ENCODE measurements at regions not wholly inside any gene's neighbourhood (a gene's known extent, or its start where the extent isn't known, plus 50 kb on each side); places are given as distances from the start of the nearest gene placed in this dataset.

DNA sequence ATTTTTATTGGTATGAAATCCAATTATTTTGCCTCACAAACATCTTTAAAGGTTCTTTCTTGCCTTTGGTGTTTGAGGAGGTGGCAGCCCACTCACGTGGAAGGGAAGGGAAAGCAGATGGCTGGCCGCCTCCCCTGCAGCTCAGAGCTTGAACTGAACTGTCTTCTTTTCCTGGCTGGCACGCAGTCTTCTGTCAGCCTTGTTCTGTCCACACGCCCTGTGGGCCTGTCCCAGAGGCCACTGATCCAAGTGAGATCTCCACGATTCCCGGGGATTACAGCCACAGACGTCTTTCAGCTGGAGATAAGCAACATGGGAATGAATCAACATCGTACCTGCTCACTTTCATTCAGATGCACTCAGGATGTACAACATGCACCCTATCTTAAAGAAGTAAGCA, 73.3 kb downstream of the TMEM18 start:
- TF ChIP-seq, protein P1, sequence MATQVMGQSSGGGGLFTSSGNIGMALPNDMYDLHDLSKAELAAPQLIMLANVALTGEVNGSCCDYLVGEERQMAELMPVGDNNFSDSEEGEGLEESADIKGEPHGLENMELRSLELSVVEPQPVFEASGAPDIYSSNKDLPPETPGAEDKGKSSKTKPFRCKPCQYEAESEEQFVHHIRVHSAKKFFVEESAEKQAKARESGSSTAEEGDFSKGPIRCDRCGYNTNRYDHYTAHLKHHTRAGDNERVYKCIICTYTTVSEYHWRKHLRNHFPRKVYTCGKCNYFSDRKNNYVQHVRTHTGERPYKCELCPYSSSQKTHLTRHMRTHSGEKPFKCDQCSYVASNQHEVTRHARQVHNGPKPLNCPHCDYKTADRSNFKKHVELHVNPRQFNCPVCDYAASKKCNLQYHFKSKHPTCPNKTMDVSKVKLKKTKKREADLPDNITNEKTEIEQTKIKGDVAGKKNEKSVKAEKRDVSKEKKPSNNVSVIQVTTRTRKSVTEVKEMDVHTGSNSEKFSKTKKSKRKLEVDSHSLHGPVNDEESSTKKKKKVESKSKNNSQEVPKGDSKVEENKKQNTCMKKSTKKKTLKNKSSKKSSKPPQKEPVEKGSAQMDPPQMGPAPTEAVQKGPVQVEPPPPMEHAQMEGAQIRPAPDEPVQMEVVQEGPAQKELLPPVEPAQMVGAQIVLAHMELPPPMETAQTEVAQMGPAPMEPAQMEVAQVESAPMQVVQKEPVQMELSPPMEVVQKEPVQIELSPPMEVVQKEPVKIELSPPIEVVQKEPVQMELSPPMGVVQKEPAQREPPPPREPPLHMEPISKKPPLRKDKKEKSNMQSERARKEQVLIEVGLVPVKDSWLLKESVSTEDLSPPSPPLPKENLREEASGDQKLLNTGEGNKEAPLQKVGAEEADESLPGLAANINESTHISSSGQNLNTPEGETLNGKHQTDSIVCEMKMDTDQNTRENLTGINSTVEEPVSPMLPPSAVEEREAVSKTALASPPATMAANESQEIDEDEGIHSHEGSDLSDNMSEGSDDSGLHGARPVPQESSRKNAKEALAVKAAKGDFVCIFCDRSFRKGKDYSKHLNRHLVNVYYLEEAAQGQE (IDR thresholded peaks at IDR 0.05; ENCODE audit: insufficient read depth in 1 of 2, low read depth in 2 of 2, low read length in 2 of 2), result no peak
- TF ChIP-seq POLR2AphosphoS5 (IDR thresholded peaks at IDR 0.05; ENCODE audit: low read depth, low read length) (no peak), SIN3A (IDR thresholded peaks at IDR 0.05; ENCODE audit: borderline replicate concordance, insufficient read depth, low read length) (no peak), FOXP2 (optimal IDR thresholded peaks at IDR 0.05; ENCODE audit: borderline replicate concordance, extremely low read depth, extremely low read length, insufficient read depth) (no peak), TAF1 (IDR thresholded peaks at IDR 0.05; ENCODE audit: borderline replicate concordance, insufficient read depth, low read length) (no peak)

DNA sequence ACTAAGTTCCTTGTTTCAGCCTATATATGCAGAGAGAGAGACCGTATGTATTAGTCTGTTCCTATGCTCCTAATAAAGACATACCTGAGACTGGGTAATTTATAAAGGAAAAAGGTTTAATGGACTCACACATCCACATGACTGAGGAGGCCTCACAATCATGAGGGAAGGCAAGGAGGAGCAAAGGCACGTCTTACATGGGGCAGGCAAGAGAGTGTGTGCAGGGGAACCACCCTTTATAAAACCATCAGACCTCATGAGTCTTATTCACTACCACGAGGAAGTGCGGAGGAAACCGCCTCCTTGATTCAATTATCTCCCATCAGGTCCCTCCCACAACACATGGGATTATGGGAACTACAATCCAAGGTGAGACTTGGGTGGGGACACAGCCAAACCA, 73.8 kb downstream of the TMEM18 start:
- TF ChIP-seq, protein P1 (IDR thresholded peaks at IDR 0.05; ENCODE audit: insufficient read depth in 1 of 2, low read depth in 2 of 2, low read length in 2 of 2), result no peak
- TF ChIP-seq POLR2AphosphoS5 (IDR thresholded peaks at IDR 0.05; ENCODE audit: low read depth, low read length) (no peak), FOXP2 (optimal IDR thresholded peaks at IDR 0.05; ENCODE audit: borderline replicate concordance, extremely low read depth, extremely low read length, insufficient read depth) (no peak), TAF1 (IDR thresholded peaks at IDR 0.05; ENCODE audit: borderline replicate concordance, insufficient read depth, low read length) (no peak), SIN3A (IDR thresholded peaks at IDR 0.05; ENCODE audit: borderline replicate concordance, insufficient read depth, low read length) (no peak)

DNA sequence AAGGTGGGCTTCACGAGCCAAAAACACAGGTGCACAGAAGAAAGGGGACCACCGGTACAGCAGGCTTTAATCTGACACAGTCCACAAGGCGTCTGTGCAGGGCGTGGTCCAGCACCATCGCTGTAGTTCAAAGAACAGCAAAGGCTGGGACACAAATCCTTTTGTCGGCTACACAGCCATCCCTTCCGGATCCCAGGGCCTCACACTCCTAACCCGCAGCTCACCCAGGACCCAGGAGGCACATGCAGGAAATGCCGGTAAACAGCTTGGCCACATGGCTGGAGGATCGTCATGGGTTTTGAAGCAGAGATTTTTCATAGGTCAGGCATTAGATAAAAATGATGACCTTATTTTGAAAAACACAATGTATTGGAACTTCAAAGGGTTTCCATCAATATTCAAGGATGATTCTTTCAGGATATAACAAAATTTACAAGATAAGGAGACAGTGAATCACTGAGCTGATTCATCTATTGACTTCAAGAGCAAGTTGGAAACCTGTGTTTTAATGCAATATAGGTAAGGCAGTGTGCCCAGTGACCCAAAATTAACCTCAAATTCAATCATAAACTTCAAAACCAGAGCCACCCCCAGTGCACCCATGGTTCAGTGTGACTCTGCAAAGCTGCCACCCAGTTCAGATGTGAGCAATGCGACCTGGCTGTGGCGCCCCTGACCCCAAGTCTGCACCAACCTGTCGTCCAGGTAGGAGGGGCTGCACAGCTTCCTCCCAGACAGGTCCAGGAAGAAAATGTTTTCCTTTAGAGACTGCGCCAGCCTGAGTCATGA, 74.4 kb downstream of the TMEM18 start:
- TF ChIP-seq POLR2AphosphoS5 (IDR thresholded peaks at IDR 0.05; ENCODE audit: low read depth, low read length) (no peak), FOXP2 (optimal IDR thresholded peaks at IDR 0.05; ENCODE audit: borderline replicate concordance, extremely low read depth, extremely low read length, insufficient read depth) (no peak), SIN3A (IDR thresholded peaks at IDR 0.05; ENCODE audit: borderline replicate concordance, insufficient read depth, low read length) (no peak), TAF1 (IDR thresholded peaks at IDR 0.05; ENCODE audit: borderline replicate concordance, insufficient read depth, low read length) (no peak)
- TF ChIP-seq, protein P1 (IDR thresholded peaks at IDR 0.05; ENCODE audit: insufficient read depth in 1 of 2, low read depth in 2 of 2, low read length in 2 of 2), result no peak

DNA sequence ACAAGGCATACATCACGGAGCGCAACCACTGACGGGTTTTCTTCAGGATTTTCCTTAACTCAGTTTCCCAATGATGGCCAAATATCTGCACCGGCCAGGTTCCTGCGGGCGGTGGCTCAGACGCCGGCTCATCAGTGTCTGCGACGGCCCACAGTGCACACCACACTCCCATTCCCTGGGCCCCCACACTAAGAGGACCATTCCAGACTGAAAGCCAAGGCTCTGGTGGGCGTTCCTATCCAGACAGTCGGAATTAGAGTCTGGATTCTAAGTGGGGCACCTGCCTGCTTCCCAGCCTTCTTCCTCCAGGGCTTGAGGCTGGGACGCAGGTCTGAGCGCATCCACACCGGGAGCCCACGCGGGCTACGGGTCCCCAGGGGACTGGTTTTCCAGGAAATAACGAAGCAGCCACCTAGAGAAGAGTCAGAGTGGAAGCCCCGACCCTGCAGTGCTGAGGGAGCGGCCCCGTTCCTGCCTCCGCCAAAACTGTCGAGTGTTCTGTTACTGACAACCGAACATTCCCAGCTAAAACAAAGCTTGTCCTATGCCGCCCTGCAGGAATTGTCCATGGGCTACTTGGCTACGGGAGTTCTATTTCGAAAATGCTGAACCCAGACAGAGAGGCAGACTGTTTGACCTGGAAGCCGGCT, 75.3 kb downstream of the TMEM18 start:
- TF ChIP-seq, protein P1 (IDR thresholded peaks at IDR 0.05; ENCODE audit: insufficient read depth in 1 of 2, low read depth in 2 of 2, low read length in 2 of 2), result no peak
- no peak for TF ChIP-seq TAF1 (IDR thresholded peaks at IDR 0.05; ENCODE audit: borderline replicate concordance, insufficient read depth, low read length)
- no peak for TF ChIP-seq FOXP2 (optimal IDR thresholded peaks at IDR 0.05; ENCODE audit: borderline replicate concordance, extremely low read depth, extremely low read length, insufficient read depth)
- no peak for TF ChIP-seq SIN3A (IDR thresholded peaks at IDR 0.05; ENCODE audit: borderline replicate concordance, insufficient read depth, low read length)
- no peak for TF ChIP-seq POLR2AphosphoS5 (IDR thresholded peaks at IDR 0.05; ENCODE audit: low read depth, low read length)

Data from PFSK-1 (cell line).